GM19397 (cell line): ENCODE measurements at regions not wholly inside any gene's neighbourhood (a gene's known extent, or its start where the extent isn't known, plus 50 kb on each side); places are given as distances from the start of the nearest gene placed in this dataset.
"Not testable (repeated sequence)": the region's sequence is repeated elsewhere in the genome, so short reads cannot be mapped to it uniquely, and the experiment has no call there.

Experiments used
- ATAC-seq: cut with Tn5 transposase; IDR thresholded peaks from one replicate; pipeline ENCODE4 v1.9.1; 2021; ENCODE audit warnings: mild to moderate bottlenecking, moderate library complexity; ENCODE audit not compliant: unreplicated experiment

DNA sequence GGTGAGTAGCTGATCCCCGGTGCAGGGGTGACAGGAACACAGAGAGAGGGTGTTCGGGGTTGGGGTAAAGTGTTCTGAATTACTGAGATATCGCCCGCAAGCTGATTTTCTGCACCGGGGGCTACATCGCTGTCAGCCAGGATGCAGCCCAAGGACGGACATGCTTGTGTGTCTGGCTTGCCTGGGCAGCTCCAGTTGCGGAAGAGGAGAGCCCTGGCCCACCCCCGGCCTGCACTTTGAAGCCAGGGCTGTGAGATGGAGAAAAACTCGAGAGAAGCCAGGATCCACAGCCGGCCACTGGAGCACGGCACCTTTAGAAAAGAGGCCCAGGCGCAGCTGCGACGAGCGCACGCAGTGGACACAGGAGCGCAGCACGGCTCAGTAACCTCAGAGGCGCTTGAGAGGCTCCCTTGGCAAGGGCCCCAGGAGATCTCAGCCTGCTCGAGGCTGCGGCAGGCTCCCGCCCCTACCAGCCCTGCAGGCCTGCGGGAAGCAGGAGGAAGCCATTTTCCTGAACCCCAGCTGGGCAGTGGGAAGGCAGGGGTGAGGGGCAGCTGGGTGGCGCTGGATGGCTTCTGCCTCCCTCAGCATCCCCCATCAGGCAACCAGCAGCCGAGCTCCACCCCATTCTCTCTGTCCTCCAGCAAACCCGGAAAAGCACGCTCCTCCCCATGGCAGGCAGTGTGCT is 59.2 kb downstream of the C9orf50 start:
- ATAC-seq = no peak

DNA sequence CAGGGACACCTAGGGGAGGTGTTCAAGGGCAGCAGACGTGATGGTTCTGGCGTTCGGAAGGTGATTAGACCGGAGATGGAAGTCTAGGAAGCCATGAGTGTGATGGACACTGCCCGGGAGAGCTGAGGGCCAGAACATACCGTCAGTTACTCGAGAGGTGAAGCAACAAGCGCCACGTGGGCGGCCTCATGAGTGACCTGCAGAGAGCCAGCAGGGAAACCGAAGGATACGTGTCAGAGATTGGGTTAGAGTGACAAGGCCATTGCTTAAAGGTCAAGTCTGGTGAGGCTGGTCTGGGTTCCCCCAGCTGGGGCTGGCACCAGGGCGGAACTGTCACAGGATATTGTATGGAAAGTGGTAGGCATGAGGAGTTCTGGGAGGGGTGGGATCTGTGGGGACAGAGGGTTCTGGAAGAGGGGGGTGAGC is 60.0 kb downstream of the C9orf50 start:
- ATAC-seq = no peak

DNA sequence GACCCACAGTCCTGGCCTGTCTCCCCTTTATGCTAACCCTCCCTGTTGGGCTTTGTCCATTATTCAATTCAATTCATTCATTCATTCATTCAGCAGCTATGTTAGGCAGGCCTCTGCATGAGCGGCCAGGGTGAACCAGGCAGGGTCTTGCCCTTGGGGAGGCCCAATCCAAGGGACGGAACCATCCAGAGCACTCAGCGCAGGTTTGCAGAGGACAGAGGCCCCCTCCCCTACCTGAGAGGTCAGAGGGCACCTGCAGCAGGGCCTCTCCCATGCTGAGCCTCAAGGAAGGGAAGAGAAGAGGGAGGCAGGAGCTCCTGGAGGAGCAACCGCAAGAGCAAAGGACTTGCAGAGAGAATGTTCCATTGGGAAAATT is 61.4 kb downstream of the C9orf50 start:
- no peak for ATAC-seq

DNA sequence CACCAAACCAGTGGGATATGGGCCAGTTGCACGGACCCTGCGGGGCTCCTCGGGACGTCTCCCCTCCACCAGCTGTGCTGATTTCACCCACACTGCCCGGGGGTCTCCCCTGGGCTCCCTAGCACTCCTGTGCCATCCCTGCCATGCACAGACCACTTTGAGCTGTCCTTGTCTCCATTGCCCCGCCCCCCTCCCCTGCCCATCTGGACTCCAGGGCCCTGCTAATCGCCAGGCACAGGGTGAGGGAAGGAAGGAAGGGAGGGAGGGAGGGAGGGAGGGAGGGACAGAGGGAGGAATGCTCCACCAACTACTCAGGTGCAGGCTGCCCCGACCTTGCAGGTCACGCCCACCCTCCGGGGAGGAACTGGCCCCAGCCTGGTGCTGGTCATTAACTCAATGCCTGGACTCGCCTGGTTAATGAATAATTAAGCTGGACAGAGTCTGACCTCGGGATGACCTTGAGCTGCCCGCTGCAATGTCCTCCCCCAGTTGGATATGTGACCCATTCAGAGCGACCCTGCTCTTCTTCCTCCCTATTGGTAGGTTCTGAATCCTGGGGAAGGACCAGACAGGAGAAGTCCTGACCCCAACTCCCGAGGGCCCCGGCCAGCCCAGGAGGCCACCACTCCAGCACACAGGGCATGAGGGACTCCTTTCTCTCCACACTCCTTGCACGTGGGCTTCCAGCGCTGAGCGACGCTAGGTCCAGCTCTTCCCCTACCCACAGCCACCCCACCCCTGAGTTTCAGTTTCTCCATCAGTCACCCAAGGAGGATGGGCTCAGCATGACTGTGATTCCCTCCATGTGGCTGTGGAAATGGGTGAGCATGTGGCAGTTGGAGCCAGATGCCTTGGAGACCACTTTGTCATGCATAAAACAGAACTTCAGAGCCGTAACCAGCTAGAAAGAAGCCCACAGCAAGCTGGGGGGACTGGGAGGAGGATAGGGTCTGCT is 62.1 kb downstream of the C9orf50 start:
- ATAC-seq = no peak

DNA sequence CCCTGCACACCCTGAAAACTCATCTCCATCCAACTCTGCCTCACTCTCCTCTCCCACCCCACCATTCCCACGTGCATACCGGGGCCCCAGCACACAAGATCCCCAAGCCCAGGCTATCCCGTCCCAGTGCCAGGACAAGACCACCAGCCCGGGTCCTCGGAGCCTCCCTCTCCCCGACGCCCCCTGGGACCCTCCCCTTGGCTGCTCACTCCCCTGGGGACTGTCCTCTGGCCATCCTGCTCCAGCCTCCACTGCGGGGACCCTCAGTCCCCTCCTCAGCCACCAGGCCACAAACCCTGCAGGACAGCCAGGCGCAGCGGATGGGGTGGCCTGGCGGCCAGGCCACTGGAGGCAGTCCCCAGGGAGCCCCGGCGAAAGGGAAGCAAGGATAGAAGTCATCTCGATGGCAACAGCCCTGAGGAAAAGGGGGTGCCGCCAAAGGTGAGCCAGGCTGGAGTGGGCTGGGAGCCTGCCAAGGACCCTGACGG is 62.8 kb downstream of the C9orf50 start:
- no peak for ATAC-seq

DNA sequence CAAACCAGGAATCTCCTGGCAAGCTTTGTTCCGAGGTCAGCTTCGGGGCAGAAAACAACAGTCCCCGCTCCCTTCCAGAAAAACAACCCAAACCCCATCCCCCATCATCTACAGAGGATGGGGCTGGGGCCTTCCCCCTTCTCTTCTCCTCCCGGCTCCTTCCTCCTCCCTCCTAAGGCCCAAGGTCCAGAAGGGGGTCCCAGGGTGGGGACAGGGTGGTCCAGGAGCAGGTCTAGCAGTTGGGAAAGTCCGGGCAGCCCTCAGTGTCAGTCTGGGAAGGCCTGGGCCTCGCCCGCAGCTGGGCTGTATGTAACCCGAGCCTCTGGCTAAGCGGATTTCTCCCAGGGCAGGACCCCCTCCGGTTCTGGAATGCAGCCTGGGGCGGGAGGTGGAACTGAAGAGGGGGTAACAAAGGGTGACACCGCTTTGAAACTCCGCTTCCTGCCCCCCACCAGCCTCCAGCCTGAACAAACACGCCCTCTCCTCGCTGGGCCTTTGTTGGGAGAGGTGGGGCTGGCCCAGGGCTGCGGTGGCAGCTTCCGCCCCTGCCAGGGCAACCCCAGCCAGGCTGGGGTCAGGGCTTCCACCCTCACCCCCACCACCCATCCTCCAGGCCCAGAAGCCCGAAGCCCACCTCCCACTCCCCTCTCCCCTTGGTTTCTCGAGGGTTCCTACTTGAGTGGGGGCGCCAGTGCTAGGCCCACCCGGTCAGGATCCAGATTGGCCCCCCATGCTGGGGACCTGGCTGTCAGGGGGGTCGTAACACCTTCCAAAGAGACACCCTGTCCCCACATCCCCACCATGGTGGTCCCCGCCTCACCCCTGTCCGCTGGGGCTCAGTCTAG is 63.5 kb downstream of the C9orf50 start:
- ATAC-seq = no peak

DNA sequence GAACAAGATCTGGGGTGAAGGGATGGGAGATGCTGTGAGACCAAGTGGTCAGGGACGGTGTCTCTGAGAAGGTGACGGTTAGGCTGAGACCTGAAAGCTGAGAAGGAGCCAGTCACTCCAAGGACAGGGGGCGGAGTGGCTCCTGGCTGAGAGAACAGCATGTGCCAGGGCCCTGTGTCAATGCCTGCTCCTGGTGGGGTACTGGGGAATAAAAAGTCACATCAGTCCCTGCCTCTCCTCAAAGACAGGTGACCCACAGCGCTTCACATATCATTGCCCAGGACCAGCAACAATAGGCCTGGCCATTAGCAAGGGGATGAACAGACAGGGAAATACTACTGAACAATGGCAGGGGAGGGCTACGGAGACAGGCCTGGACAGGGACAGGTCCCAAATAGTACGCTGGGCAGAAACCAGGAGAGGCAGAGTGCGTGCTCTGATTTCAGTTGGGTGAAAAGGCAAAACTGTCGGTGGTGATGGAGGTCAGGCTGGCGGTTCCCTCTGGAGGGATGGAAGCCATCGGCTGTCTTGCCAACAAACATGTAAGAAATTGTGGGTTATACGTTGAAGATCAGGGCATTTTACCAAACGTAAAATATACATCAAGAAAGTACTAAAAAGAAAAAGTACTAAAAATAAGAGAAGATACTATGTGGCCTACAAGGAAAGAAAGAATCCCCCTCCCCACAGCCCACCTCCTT is 64.3 kb downstream of the C9orf50 start:
- ATAC-seq = no peak

DNA sequence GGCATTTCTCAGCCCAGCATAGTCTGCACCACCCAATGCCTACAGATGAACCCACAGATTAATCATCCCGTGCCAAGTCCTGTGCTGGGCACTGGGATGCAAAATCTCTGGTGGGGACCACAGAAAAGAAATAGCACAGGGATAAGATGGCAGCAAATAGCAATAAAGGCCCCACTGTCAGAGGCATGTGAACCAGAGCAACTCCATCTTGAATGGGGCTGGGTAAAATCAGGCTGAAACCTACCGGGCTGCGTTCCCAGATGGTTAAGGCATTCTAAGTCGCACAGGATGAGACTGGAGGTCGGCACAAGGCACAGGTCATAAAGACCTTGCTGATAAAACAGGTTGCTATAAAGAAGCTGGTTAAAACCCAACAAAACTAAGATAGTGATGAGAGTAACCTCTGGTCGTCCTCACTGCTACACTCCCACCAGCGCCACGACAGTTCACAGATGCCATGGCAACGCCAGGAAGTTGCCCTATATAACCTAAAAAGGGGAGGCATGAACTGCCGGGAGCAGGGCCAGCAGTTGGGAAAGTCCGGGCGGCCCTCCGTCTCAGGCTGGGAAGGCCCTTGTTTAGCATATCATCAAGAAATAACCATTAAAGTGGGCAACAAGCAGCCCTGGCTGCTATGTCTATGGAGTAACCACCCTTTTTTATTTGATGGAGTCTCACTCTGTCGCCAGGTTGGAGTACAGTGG is 65.2 kb downstream of the C9orf50 start:
- no peak for ATAC-seq

DNA sequence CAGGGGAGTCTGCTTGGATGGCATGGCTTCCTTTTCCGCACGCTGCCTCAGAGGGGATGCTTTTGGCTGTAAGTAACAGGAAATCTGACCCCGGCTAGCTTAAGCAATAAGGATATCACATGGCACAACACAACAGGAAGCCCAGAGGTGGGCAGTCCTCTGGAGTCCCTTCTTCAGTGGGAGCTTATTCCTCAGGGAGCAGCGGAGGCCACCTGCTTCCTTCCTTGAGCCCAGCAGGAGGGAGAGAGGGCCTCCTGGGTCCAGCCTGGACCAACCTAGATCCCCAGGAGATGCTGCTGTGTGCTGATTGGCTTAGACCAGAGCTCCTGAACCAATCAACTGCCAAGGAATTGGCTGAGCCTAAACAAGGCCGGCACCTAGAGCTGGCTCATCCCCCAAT is 66.3 kb downstream of the C9orf50 start:
- ATAC-seq = no peak

DNA sequence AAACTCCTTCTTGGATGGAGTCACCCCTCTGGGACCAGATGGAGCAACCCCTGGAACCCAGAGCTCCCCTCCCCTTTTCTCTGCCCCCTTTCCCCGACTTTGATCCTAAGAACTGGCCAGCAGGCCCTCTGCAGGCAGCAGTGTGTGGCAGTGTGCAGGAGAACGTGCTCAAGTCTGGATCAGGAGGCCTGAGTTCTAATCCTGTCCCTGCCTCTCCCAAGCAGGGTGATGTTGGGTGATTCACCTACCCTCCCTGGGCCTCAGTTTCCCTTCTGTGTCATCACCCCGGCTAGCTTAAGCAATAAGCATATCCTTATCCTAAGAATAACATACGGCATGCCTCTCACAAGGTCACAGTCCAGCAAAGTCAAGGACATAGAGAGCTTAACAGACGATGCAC is 67.6 kb downstream of the C9orf50 start:
- no peak for ATAC-seq

DNA sequence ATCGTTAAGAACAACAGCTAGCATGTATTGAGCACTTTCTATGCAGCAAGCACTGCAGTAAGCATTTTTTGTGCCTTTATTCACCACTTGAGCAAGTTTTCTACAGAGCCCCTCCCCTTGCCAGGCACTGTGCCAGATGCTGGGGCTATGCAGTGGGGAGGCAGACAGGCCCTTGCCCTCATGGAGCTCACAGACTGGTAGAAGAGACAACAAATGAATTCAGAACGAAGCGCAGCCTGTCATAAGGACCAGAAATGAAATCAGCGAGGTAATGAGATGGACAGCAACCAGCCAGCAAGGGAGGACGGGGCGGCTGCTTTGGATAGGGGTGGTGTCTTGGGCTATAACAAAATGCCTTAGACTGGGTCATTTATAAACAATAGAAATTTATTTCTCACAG is 68.8 kb downstream of the C9orf50 start:
- ATAC-seq = no peak

DNA sequence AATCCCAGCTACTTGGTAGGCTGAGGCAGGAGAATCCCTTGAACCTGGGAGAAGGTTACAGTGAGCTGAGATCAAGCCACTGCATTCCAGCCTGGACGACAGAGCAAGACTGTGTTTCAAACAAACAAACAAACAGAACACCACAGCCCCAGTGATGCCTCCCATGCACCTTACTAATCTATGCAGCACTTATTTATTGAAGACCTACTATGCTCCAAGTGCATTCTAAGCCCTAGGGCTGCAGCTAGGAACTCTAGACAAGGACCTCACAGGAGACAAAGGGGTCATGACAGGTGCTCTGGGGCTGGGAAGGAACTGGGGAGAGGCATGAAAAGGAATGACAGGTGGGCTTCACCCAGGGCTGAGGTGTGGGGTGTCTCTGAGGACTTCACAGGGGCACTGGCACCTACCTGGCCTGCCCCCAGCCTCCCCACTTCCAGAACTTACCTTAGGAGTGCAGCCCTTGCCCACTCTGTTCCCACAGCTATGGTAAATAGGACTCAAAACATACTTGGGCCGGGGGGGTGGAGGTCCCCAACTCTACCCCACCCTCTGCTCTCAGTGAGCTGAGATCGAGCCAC is 69.4 kb downstream of the C9orf50 start:
- no peak for ATAC-seq

DNA sequence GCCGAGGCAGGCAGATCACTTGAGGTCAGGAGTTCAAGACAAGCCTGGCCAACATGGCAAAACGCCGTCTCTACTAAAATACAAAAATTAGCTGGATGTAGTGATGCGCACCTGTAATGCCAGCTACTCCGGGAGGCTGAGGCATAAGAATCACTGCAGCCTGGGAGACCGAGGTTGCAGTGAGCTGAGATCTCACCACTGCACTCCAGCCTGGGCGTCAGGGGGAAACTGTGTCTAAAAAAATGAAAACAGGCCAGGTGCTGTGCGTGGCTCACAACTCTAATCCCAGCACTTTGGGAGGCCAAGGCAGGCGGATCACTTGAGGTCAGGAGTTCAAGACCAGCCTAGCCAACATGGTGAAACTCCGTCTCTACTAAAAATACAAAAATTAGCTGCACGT is 69.9 kb downstream of the C9orf50 start:
- ATAC-seq = not testable (repeated sequence)

DNA sequence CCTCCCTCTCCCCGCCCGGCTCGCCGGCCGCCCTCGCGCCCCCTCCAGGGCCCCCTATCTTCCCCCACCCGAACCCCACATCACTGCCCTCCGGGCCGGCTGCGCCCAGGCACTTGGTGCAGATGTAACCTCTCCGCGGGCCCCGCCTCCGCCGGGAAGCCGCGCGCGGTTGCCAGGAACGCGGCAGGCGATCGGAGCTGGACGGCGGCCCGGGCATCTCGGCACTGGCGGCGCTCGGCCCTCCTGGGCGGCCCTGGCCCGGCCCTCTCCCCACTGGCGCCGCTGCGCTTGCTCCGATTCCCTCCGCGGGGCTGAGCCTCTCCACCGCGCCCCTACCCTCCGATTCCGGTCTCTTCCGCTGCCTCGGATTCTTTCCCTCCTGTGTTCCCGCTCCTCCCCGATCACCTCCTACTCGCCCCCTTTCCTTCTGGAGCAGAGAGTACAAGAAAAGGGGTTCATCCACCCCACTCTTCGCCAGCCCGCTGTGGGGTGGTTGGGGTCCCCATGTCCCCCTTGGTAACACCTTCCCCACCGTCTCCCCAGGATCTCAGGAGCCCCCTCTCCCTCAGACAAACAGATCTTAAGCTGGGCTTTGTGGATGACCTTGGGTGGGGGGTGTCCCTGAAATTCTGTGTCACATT is 70.6 kb downstream of the C9orf50 start:
- ATAC-seq = no peak

DNA sequence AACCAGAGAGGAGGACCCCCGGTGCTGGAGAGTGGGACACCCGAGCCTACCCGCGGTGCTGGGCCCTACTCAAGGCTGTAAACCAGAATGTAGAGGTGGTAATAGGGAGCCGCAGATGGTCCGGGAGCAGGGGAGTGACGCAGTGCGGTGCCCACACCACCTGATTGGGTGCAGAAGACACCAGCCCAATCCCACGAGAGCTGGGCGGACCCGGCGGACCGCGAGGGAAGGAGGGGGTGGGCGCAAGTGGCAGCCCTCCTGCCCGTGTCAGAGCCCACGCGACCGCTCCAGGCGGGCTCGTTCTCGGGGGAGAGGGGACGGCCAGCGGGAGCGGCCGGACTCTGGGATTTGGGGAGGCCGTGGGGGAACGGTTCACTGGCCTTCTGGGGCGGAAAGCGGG is 71.2 kb downstream of the C9orf50 start:
- no peak for ATAC-seq

DNA sequence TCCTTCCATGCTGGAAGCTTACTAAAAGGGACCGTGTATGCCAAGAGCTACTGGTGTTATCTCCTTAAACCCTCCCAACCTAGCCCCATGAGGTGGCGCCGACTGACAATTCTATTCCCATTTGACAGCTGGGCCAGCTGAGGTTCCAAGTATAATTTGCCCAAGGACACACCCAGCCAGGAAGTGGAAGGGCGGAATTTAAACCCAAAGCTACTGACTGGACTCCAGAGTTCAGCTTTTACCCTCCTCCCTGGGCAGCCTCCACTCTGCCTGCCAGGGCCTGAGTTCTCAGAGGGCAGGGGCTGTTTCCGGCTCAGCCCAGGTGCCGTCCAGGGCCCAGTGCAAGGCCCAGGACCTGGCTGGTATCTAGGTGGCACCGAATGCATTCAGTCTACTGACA is 71.8 kb downstream of the C9orf50 start:
- no peak for ATAC-seq

DNA sequence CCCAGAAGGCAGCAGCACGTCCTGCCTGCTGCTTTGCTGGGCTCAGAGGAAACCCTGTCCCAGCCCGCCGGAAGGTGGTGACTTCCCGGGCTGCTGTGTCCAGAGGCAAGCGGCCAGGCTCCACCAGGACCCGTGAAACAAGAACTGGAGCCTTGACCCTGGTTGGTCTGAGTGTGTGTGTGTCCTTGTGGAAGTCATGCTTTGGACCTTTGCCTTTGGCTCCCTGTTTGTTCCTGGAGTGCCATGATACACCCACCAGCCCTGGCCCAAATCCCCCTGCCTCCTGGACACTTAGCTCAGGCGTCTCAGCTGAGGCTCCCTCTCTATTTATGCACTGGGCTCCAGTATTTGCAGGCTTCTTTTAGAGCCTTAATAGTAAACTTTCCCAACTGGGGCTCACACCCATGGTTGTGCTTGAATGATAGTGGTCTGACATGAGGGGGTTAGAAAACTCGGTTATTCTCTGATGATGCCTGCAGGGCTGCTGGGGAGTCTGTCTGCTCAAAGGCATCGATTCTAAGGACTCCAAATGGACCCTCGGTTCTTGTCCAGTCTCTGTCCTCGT is 72.2 kb downstream of the C9orf50 start:
- no peak for ATAC-seq

DNA sequence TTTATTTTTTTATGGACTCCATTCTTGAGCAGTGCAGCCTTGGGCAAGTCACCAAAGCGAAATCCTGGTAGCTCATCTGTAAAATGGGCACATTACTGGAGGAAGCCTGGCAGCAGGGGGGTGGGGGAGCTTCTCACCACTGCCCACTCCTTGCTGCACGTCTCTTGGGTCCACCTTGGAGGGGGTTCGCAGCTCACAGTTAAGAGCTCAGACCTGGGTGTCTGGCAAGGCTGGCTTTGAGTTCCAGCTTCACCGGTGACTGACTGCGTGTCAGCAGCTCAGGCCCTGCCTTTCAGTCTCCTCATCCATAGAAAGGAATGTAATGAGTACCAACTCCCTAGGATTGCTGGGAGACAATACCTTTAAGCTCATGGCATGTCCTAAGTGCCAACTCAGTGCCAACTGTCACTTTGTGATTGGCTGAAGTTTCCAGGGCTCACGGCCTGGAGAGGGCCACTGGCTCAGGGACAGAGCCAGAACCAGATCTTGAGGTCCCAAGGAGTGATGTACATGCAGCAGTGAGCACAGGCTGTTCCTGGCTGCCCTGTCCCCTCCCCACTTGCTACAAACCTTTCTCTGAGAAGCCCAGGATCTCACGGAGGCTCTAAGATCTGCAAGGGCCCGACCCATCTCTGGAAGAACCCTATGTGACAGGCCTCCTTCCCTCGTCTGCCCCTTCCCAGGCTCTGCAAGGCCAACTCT is 72.9 kb downstream of the C9orf50 start:
- no peak for ATAC-seq
